Esophagus squamous epithelium (tissue), 4 donors: ENCODE measurements at regions not wholly inside any gene's neighbourhood (a gene's known extent, or its start where the extent isn't known, plus 50 kb on each side); places are given as distances from the start of the nearest gene placed in this dataset.

Experiments
- POLR2A ChIP-seq, 4 donors: fragments of 450-650 bp; IDR thresholded peaks; one replicate each; pipeline ENCODE4 v1.6.1; 2017; ENCODE audit warnings: antibody characterized with exemption in 4 of 4, mild to moderate bottlenecking in 4 of 4, moderate library complexity in 3 of 4
- TF ChIP-seq, protein P1 (sequence below), 6 experiments: fragments of 450-650 bp in 4 of 6; fragments of 200-600 bp in 2 of 6; sonication (generic) in 2 of 6; IDR thresholded peaks; one replicate each; pipeline ENCODE4 v1.5.1; 2016 to 2019; ENCODE audit warnings: antibody characterized with exemption in 6 of 6, mild to moderate bottlenecking in 4 of 6, moderate library complexity in 4 of 6

DNA sequence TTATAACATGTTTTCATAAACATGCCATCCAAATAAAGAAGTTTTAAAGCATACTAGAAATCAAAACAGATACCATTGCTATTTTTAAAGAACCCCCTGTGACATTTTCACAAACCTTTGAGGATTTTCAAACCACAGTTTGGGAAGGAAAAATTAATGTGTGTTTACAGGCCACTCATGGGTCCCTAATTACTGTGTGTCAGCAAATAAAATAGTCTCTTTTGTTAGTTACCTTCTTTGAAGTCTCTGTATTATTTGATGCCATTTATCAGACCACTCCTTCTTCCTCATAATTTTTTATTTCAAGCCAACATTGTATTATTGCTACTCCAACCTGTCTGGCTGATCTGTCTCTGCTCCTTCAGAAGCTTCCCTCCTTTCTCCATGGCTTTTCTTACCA lies 72.6 kb upstream of the TET2 start:
- TF ChIP-seq POLR2A (IDR thresholded peaks at IDR 0.05), result no peak
- TF ChIP-seq, protein P1, sequence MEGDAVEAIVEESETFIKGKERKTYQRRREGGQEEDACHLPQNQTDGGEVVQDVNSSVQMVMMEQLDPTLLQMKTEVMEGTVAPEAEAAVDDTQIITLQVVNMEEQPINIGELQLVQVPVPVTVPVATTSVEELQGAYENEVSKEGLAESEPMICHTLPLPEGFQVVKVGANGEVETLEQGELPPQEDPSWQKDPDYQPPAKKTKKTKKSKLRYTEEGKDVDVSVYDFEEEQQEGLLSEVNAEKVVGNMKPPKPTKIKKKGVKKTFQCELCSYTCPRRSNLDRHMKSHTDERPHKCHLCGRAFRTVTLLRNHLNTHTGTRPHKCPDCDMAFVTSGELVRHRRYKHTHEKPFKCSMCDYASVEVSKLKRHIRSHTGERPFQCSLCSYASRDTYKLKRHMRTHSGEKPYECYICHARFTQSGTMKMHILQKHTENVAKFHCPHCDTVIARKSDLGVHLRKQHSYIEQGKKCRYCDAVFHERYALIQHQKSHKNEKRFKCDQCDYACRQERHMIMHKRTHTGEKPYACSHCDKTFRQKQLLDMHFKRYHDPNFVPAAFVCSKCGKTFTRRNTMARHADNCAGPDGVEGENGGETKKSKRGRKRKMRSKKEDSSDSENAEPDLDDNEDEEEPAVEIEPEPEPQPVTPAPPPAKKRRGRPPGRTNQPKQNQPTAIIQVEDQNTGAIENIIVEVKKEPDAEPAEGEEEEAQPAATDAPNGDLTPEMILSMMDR (IDR thresholded peaks at IDR 0.05), result no peak
